GM21825 (cell line): ENCODE measurements at regions not wholly inside any gene's neighbourhood (a gene's known extent, or its start where the extent isn't known, plus 50 kb on each side); places are given as distances from the start of the nearest gene placed in this dataset.

ENCODE experiments used
- ATAC-seq: cut with Tn5 transposase; IDR thresholded peaks from one replicate; pipeline ENCODE4 v1.9.1; 2021; ENCODE audit warnings: mild to moderate bottlenecking, moderate library complexity; ENCODE audit not compliant: unreplicated experiment

- ATAC-seq, result no peak
These were observed 71.5 kb upstream of the EGR2 start for GRCh38 chr10:62887642-62888041.

GRCh38 chr10:62885684-62886461 is 69.7 kb upstream of the EGR2 start:
- no peak for ATAC-seq

GRCh38 chr10:62880162-62880561 is 64.0 kb upstream of the EGR2 start:
- no peak for ATAC-seq

- ATAC-seq, result no peak
These were observed 57.7 kb upstream of the EGR2 start for GRCh38 chr10:62873866-62874265.

- ATAC-seq, result peak; percentile 90
These were observed 54.7 kb upstream of the EGR2 start for GRCh38 chr10:62870866-62871265.

GRCh38 chr10:62869958-62870357 is 53.8 kb upstream of the EGR2 start:
- no peak for ATAC-seq

- ATAC-seq, result no peak
These were observed 50.8 kb upstream of the EGR2 start for GRCh38 chr10:62866941-62867340.

GRCh38 chr10:62866451-62866850 is 50.3 kb upstream of the EGR2 start:
- no peak for ATAC-seq
